Endodermal cell (in vitro differentiated cells): ENCODE measurements at regions not wholly inside any gene's neighbourhood (a gene's known extent, or its start where the extent isn't known, plus 50 kb on each side); places are given as distances from the start of the nearest gene placed in this dataset.

Source experiments
- DNase-seq: peaks from one replicate; pipeline ENCODE4 v3.0.0-alpha.2; 2017
- H3K27ac ChIP-seq: 2 replicates; pipeline ENCODE4 v1.5.1; 2013; ENCODE audit warnings: mild to moderate bottlenecking, low read depth, low read length, moderate library complexity
- H3K27me3 ChIP-seq: 2 replicates; pipeline ENCODE4 v1.6.1; 2013; ENCODE audit warnings: mild to moderate bottlenecking, low read length, moderate library complexity; ENCODE audit not compliant: insufficient read depth, control insufficient read depth, poor library complexity, severe bottlenecking
- H3K36me3 ChIP-seq: 2 replicates; pipeline ENCODE4 v1.7.0; 2013; ENCODE audit warnings: mild to moderate bottlenecking, low read length, moderate library complexity; ENCODE audit not compliant: control insufficient read depth, insufficient read depth
- H3K4me1 ChIP-seq: one replicate; pipeline ENCODE4 v1.7.0; 2013; ENCODE audit warnings: low read length; ENCODE audit not compliant: control insufficient read depth, insufficient read depth
- H3K4me3 ChIP-seq: 2 replicates; pipeline ENCODE4 v1.5.1; 2013; ENCODE audit warnings: mild to moderate bottlenecking, low read length, moderate library complexity
- H3K9ac ChIP-seq: 2 replicates; pipeline ENCODE4 v1.6.1; 2013; ENCODE audit warnings: mild to moderate bottlenecking, low read length, moderate library complexity; ENCODE audit not compliant: poor library complexity, severe bottlenecking; ENCODE audit errors: extremely low read depth
- H3K9me3 ChIP-seq: 2 replicates; pipeline ENCODE4 v1.6.1; 2013; ENCODE audit warnings: mild to moderate bottlenecking, low read length, moderate library complexity; ENCODE audit not compliant: control insufficient read depth
- H3K27ac Mint-ChIP-seq: 2 replicates; pipeline ENCODE4 v1.8.0; 2020; ENCODE audit warnings: mixed read lengths
- H3K27me3 Mint-ChIP-seq: 2 replicates; pipeline ENCODE4 v1.8.0; 2021; ENCODE audit warnings: mild to moderate bottlenecking, mixed read lengths; ENCODE audit not compliant: insufficient read depth
- H3K36me3 Mint-ChIP-seq: 2 replicates; pipeline ENCODE4 v1.8.0; 2020; ENCODE audit warnings: low read depth, mixed read lengths
- H3K4me1 Mint-ChIP-seq: 2 replicates; pipeline ENCODE4 v1.8.0; 2020; ENCODE audit warnings: mixed read lengths
- H3K4me3 Mint-ChIP-seq: 2 replicates; pipeline ENCODE4 v1.8.0; 2020; ENCODE audit warnings: mild to moderate bottlenecking, moderate library complexity, mixed read lengths
- H3K9me3 Mint-ChIP-seq: 2 replicates; pipeline ENCODE4 v1.8.0; 2020; ENCODE audit warnings: mild to moderate bottlenecking, mixed read lengths
- CTCF ChIP-seq: fragments of 200-600 bp; sonication (generic); conservative IDR thresholded peaks from 2 replicates; pipeline ENCODE4 v1.5.0; 2021; ENCODE audit warnings: antibody characterized with exemption, mild to moderate bottlenecking
- WGBS, 2 experiments: methylation state at CpG; one replicate each; pipeline versions ENCODE4 v1.1.5 to v1.1.7; 2013; ENCODE audit warnings: missing lambda C conversion rate in 2 of 2, mixed read lengths in 1 of 2; ENCODE audit not compliant: insufficient coverage in 1 of 2, insufficient read length in 1 of 2; 5-methylcytosine and 5-hydroxymethylcytosine counted together

GRCh38 chr3:178203165-178203564 is 333.1 kb upstream of the KCNMB2 start:
- Histone ChIP-seq H3K4me1 (peaks cover 18% of the 10 kb centered on the region), H3K27ac (no peak overlapping the region), H3K4me3 (no peak overlapping the region), H3K36me3 (peaks cover 4% of the 10 kb centered on the region), H3K27me3 (no peaks in the 10 kb centered on the region), H3K9me3 (no peaks in the 10 kb centered on the region), H3K9ac (no peak overlapping the region)
- no peaks in the 10 kb centered on the region for H3K27me3 Mint-ChIP-seq
- 100% methylated on average over 2 of the region's 2 CpGs; no CpG with 5 or more reads in 1 of the 2 experiments for WGBS, 2 experiments
- no peak for DNase-seq
- no peaks in the 10 kb centered on the region for H3K9me3 Mint-ChIP-seq
- TF ChIP-seq CTCF = no peak
- peaks cover 11% of the 10 kb centered on the region for H3K36me3 Mint-ChIP-seq
- no peak overlapping the region for H3K27ac Mint-ChIP-seq
- peaks cover 41% of the 10 kb centered on the region for H3K4me1 Mint-ChIP-seq
- H3K4me3 Mint-ChIP-seq = no peak overlapping the region

- Histone ChIP-seq H3K9me3 (no peaks in the 10 kb centered on the region), H3K36me3 (peaks cover 4% of the 10 kb centered on the region), H3K27me3 (no peaks in the 10 kb centered on the region), H3K4me1 (peaks cover 18% of the 10 kb centered on the region), H3K27ac (no peak overlapping the region), H3K4me3 (peak overlapping the region; percentile 59), H3K9ac (no peak overlapping the region)
- peaks cover 45% of the 10 kb centered on the region for H3K4me1 Mint-ChIP-seq
- WGBS, 2 experiments = 90% methylated on average over 2 of the region's 2 CpGs; no CpG with 5 or more reads in 1 of the 2 experiments
- H3K27me3 Mint-ChIP-seq = no peaks in the 10 kb centered on the region
- no peak for DNase-seq
- H3K36me3 Mint-ChIP-seq = peaks cover 7% of the 10 kb centered on the region
- H3K9me3 Mint-ChIP-seq = no peaks in the 10 kb centered on the region
- H3K27ac Mint-ChIP-seq = no peak overlapping the region
- no peak for TF ChIP-seq CTCF
- H3K4me3 Mint-ChIP-seq = no peak overlapping the region
Observed at GRCh38 chr3:178203650-178204049, 332.6 kb upstream of the KCNMB2 start.

GRCh38 chr3:178205740-178206139 is 330.5 kb upstream of the KCNMB2 start:
- Histone ChIP-seq H3K9me3 (no peaks in the 10 kb centered on the region), H3K4me1 (peaks cover 21% of the 10 kb centered on the region), H3K9ac (no peak overlapping the region), H3K4me3 (peak overlapping the region; percentile 61), H3K27ac (no peak overlapping the region), H3K27me3 (no peaks in the 10 kb centered on the region), H3K36me3 (peaks cover 4% of the 10 kb centered on the region)
- TF ChIP-seq CTCF = no peak
- H3K27ac Mint-ChIP-seq = peak overlapping the region; percentile 11
- peaks cover 2% of the 10 kb centered on the region for H3K36me3 Mint-ChIP-seq
- no peak for DNase-seq
- H3K4me1 Mint-ChIP-seq = peaks cover 51% of the 10 kb centered on the region
- H3K27me3 Mint-ChIP-seq = no peaks in the 10 kb centered on the region
- WGBS, 2 experiments = 83 to 94% methylated on average over 1 of the region's 1 CpG
- H3K4me3 Mint-ChIP-seq = no peak overlapping the region
- H3K9me3 Mint-ChIP-seq = no peaks in the 10 kb centered on the region
